ENCODE measurements at regions not wholly inside any gene's neighbourhood (a gene's known extent, or its start where the extent isn't known, plus 50 kb on each side); places are given as distances from the start of the nearest gene placed in this dataset.

GRCh38 chr3:72162649-72163184 lies 377.8 kb upstream of the PROK2 start:
- TF ChIP-seq CTCF (IDR thresholded peaks at IDR 0.05) = no peak
- no peak for TF ChIP-seq POLR2A (IDR thresholded peaks at IDR 0.05)

Data from right lobe of liver (tissue), 4 donors.